Cardiac septum (tissue), 1 donor: ENCODE measurements at regions not wholly inside any gene's neighbourhood (a gene's known extent, or its start where the extent isn't known, plus 50 kb on each side); places are given as distances from the start of the nearest gene placed in this dataset.

Experiments
- DNase-seq: peaks from one replicate; pipeline ENCODE4 v3.0.0-alpha.2; 2020; ENCODE audit warnings: low spot score
- intact Hi-C: fragments of 100-400 bp; cut with DNase I; formaldehyde crosslinking; loops from one replicate; pipeline ENCODE4 v1.14.0; 2022
- donor health status: DM: no; HTN: no; CAD: no.

- intact Hi-C loops: loop anchor here (5.0 to 10.0 kb wide), 2 partner anchors 193 to 546 kb away; no protein-coding TSS in a partner anchor
- no peak for DNase-seq
Measured at GRCh38 chr1:170219163-170219562, 73.4 kb downstream of the NTMT2 start.

DNA sequence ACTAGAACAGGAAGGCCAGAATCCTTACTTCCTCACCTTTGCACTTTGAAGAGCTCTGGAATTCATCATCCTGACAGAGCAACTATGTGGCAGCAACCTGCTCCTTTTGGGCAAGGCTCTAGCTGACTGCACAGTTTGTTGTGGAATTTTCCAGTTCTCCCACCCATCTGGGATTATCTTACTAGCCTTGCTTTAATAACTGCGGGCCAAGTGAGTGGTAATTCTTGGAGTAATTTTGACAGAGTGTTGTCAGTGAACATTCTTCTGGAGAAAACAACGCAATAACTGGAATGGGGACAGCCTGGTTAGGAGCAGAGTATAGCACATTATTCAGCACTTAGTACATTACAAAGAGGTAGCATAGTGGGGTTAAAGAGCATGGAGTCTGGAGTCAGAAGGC lies 75.3 kb downstream of the NTMT2 start:
- no peak for DNase-seq
- intact Hi-C loops: loop anchor here (5.0 to 10.0 kb wide), 3 partner anchors 74 to 441 kb away; partner anchors contain the start of genes GORAB, NTMT2 and PRRX1

- intact Hi-C loops: loop anchor here (5.0 to 10.0 kb wide), 3 partner anchors 74 to 441 kb away; partner anchors contain the start of genes GORAB, NTMT2 and PRRX1
- DNase-seq: no peak
Measured at GRCh38 chr1:170221495-170221894, 75.7 kb downstream of the NTMT2 start.

DNA sequence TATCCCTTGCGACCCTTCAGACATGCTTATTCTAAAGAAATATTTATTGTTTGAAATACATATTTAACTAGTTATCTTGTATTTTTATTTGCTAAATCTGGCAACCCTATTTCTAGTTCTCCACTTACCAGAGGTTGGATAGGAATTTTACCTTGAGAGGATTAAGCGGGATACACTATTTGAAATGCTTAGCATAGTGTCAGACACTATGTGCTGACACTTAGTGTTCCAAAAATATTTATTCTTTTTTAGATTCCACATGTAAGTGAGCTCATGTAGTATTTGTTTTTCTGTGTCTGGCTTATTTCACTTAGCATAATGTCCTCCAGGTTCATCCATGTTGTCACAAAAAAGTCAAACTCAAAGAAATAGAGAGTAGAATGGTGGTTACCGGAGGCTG lies 78.7 kb downstream of the NTMT2 start:
- intact Hi-C loops: loop anchor here (5.0 to 10.0 kb wide), 3 partner anchors 77 to 438 kb away; partner anchors contain the start of genes GORAB, NTMT2 and PRRX1

DNA sequence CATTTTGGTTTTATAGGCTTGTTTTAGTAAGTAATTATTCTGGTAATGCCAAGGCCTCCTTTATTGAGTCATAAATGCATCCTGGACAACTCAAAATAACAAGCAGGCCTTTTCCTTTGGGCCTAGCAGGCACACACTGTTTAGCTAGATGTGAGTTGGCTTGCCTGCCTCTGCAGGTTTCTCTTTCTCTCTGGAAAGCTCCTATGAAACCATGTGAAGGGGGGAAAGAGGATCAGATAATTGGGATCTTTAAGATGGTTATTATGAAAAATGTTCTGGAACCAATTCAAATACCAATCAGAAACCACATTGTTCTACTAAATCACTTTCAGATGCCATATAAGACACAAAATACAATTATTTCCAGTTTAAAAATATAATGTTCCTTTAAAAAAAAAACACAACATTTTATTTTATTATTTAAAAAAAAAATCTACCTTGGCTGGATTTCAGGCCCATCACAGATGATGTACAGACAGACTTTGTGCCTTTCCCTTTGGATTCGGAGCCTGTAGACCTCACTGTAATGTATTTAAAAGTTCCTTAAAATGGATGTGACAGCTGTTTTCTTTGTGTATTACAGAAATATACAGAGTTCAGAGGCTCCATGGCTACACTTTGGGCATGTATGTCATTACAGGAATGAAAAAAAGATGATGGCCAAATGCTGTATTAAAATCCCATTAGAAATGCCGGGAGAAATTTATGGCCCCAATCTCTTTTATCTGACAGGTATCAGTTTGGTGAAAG lies 80.2 kb downstream of the NTMT2 start:
- DNase-seq: no peak
- intact Hi-C loops: loop anchor here (10.0 kb wide), 1 partner anchor 309 kb away; the partner anchor contains the start of gene GORAB

More for the DNA sequence above, 78.7 kb downstream of the NTMT2 start:
- DNase-seq: no peak

DNA sequence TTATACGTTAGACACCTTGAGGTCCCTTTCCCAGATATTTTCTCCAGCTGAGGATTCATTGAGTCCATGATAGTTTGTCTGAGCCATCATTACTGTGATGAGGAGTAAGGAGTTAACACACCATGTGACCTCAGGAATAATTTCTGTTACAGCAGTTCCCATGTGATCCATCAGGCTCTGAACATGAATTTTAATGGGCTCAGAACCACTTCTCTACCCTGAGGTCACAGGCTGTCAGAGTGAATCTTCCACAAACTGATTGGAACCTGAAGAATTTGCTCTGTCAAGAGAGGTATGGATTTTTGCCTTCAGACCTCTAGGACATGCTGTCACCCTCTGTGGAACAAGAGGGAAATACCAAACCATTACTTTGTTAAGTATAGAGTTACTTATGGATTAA lies 81.0 kb downstream of the NTMT2 start:
- intact Hi-C loops: loop anchor here (10.0 kb wide), 1 partner anchor 308 kb away; the partner anchor contains the start of gene GORAB
- DNase-seq: no peak

GRCh38 chr1:170230323-170230722 lies 84.6 kb downstream of the NTMT2 start:
- intact Hi-C loops: no loop called here

GRCh38 chr1:170231662-170232061 lies 85.9 kb downstream of the NTMT2 start:
- no peak for DNase-seq
- intact Hi-C loops: no loop called here

More at GRCh38 chr1:170230323-170230722, 84.6 kb downstream of the NTMT2 start:
- DNase-seq: no peak

GRCh38 chr1:170238704-170239391 lies 93.1 kb downstream of the NTMT2 start:
- no peak for DNase-seq
- intact Hi-C loops: no loop called here

DNA sequence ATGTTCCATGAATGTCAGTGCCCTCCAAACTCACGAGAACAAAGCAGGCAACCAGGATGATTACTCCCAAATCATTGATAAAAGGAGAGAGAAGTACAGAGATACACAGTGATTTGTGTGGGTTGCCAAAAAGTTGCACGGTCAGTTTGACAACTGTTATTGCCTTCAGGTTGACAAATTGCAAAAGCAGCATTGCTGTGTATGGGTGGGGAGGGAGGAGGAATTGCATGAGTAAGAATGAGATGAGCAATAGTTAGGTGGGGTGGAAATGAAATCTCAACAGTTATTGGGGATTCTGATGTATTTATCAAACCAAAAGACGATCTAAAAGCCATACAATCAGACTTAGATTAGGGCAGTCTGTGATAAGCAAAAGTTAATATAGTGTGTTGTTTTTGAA lies 93.7 kb downstream of the NTMT2 start:
- intact Hi-C loops: no loop called here
- no peak for DNase-seq

GRCh38 chr1:170240409-170240808 lies 94.7 kb downstream of the NTMT2 start:
- intact Hi-C loops: no loop called here

GRCh38 chr1:170241266-170241851 lies 95.6 kb downstream of the NTMT2 start:
- intact Hi-C loops: no loop called here
- DNase-seq: no peak

More at GRCh38 chr1:170240409-170240808, 94.7 kb downstream of the NTMT2 start:
- no peak for DNase-seq

DNA sequence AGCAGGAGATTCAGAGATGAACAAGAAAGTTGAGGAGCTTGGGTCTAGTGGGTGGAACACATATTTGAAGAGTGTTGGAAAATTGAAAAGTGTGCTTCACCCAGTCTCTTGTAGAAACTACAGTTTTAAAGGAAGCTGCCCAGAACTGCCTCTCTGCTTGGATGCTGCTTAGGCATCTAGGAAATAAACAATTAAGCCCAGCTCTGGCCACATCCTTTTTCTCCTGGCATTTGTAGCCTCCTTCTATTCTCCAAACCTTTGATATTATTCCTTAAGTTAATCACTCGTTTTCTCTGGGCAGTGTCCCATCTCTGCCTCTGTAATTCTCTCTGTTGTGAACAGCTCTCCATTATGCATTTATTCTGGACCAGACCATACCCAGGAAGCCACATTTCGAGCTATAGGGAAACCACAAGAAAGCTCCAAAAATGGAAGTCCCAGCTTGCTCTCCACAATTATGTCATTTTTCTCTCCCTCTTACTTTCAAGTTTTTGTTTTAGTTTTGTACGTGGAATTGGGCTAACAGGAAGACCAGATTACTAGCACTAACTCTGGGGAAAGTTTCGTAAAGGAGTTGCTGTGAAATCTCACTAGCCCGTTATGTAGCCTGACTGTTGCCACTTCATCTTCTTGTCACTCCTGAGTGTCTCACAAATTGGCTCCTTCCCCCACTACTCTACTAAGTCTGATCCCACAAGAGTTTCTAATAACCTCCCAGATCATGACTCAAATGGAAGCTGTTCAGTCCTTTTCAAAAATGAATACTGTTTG lies 102.2 kb downstream of the NTMT2 start:
- DNase-seq: no peak
- intact Hi-C loops: no loop called here

- intact Hi-C loops: no loop called here
- no peak for DNase-seq
Measured at GRCh38 chr1:170250531-170251276, 104.9 kb downstream of the NTMT2 start.

DNA sequence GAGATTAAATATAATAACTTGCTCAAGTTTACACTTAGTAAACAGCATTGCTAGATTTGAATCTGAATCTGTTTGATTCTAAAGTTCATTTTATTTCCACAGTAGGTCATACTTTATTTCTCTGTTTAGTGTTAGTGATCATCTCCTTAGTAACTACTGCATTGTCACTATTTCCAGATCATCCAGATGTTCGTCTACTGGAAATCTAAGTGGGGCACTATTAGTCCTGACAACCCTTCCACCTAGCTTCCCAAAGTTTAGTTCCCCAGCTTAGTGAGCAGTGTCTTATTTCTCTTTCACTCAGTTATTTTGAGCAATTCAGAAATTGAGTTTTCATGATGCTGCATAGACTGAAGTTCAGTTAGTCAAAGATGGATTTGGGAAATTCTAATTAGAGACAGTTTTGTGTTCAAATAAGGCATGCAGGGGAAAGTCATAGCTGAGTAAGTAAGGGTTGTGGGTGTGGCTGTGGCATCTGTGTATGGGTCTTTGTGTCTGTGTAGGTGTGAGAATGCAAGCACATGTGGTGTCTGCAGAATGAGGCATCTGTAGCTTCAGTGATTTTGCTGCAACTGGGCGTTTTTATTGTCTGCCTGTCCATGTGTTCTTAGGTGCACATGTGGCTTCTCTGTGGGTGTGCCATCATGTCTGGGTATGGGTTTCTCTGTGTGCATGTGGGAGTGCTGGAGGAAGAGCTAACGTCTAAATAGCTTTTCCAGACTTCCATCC lies 107.3 kb downstream of the NTMT2 start:
- no peak for DNase-seq
- intact Hi-C loops: no loop called here

GRCh38 chr1:170254371-170254770 lies 108.6 kb downstream of the NTMT2 start:
- intact Hi-C loops: no loop called here
- no peak for DNase-seq

DNA sequence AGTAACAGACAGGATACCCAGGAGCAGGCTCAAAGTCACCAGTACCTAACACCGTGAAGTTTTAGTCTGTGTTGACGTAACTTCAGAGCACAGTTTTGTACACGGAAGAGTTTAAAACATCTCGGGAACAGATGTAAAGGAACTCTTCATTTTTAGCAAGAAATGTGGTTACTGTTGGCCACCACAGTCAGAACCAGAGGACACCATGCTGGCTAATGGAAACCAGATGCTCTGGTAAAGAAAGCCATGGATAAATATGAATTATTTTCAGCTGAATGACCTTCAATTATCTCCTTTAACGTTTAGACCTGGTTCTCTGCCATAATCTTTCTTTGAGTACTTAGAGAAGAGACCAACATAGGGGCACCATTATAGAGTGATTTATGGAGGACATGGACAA lies 115.9 kb downstream of the NTMT2 start:
- intact Hi-C loops: no loop called here
- DNase-seq: no peak

GRCh38 chr1:170262276-170262939 lies 116.6 kb downstream of the NTMT2 start:
- intact Hi-C loops: no loop called here

More at GRCh38 chr1:170262276-170262939, 116.6 kb downstream of the NTMT2 start:
- no peak for DNase-seq
